OCI-LY3 (cell line): ENCODE measurements at regions not wholly inside any gene's neighbourhood (a gene's known extent, or its start where the extent isn't known, plus 50 kb on each side); places are given as distances from the start of the nearest gene placed in this dataset.

Experiments used
- H2AFZ ChIP-seq: fragments of 200-600, 300-600 bp; shearing (Covaris generic); 2 replicates; pipeline ENCODE4 v1.6.0; 2014; ENCODE audit warnings: antibody characterized with exemption, low read depth, low read length
- H3K27ac ChIP-seq: fragments of 200-600, 300-600 bp; sonication (generic); 2 replicates; pipeline ENCODE4 v1.5.1; 2014; ENCODE audit warnings: mild to moderate bottlenecking, low read length, moderate library complexity, mixed read lengths
- H3K27me3 ChIP-seq: fragments of 200-600, 300-600 bp; sonication (generic); 2 replicates; pipeline ENCODE4 v1.6.1; 2014; ENCODE audit warnings: low read depth, low read length, mixed read lengths
- H3K36me3 ChIP-seq: fragments of 200-600, 300-600 bp; sonication (generic); replicated peaks from 2 replicates; pipeline ENCODE3; 2014; ENCODE audit warnings: low read depth, low read length, mixed read lengths
- H3K4me1 ChIP-seq: fragments of 300-600, 200-600 bp; sonication (generic); 2 replicates; pipeline ENCODE4 v1.6.1; 2014; ENCODE audit warnings: low read length, mixed read lengths
- H3K4me2 ChIP-seq: fragments of 200-600, 300-600 bp; sonication (generic); 2 replicates; pipeline ENCODE4 v1.6.1; 2014; ENCODE audit warnings: low read length, mixed read lengths
- H3K4me3 ChIP-seq: fragments of 300-600, 200-600 bp; sonication (generic); 2 replicates; pipeline ENCODE4 v1.5.1; 2014; ENCODE audit warnings: antibody characterized with exemption, mild to moderate bottlenecking, low read length, moderate library complexity
- H3K79me2 ChIP-seq: fragments of 300-600, 200-600 bp; shearing (Covaris generic); 2 replicates; pipeline ENCODE4 v1.6.1; 2014; ENCODE audit warnings: mild to moderate bottlenecking, low read length, mixed read lengths
- H3K9ac ChIP-seq: fragments of 300-600, 200-600 bp; shearing (Covaris generic); 2 replicates; pipeline ENCODE4 v1.6.0; 2014; ENCODE audit warnings: mild to moderate bottlenecking, low read length, moderate library complexity
- H3K9me3 ChIP-seq: fragments of 200-600, 300-600 bp; shearing (Covaris generic); 2 replicates; pipeline ENCODE4 v1.6.1; 2014; ENCODE audit warnings: low read length, mixed read lengths; ENCODE audit not compliant: insufficient read depth
- H4K20me1 ChIP-seq: fragments of 200-600, 300-600 bp; sonication (generic); 2 replicates; pipeline ENCODE4 v1.6.1; 2016; ENCODE audit warnings: low read length, mixed read lengths; ENCODE audit not compliant: insufficient read depth
- EZH2phosphoT487 ChIP-seq: fragments of 200-600 bp; shearing (Covaris generic); IDR thresholded peaks from 2 replicates; pipeline ENCODE4 v1.6.1; 2018; ENCODE audit warnings: antibody characterized with exemption, mixed run types, low read depth
- TF ChIP-seq, protein P1 (sequence below): fragments of 200-600, 300-600 bp; sonication (generic); IDR thresholded peaks from 2 replicates; pipeline ENCODE4 v1.5.1; 2014; ENCODE audit warnings: antibody characterized with exemption, low read length, low read depth

DNA sequence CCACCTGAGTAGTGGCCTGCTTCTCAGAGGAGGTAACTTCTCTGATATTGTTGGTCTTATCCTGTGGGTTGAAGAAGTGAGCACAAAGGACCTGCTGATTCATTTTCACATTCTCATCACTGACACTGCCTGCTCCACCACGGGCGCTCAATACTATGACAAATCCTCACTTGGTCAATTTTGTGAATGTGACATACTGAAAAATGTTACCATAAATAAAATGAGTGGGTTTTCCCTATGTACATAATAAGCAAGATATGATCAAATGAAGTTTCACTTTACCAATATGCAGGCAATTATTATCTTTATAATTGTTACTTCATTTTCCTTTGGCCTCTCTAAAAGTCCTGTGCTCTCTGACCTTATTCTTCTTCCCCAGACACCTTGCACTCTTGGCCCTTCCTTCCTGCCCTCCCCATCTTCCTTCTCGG, 71.5 kb upstream of the RIPOR2 start:
- H3K4me3 ChIP-seq = 0 out of 2 replicates have a peak overlapping the region, but pooled peaks have one; percentile 19
- H3K36me3 ChIP-seq = peaks cover 54% of the 10 kb centered on the region
- H3K4me1 ChIP-seq = peaks cover 45% of the 10 kb centered on the region
- H3K9ac ChIP-seq = peak overlapping the region; percentile 35; the same call in 1 of the 2 replicates
- peaks cover 100% of the 10 kb centered on the region for H3K79me2 ChIP-seq
- peak overlapping the region; percentile 81 for H3K27ac ChIP-seq
- H2AFZ ChIP-seq = no peak overlapping the region
- H3K9me3 ChIP-seq = no peaks in the 10 kb centered on the region
- peaks cover 99% of the 10 kb centered on the region for H4K20me1 ChIP-seq
- TF ChIP-seq, protein P1, sequence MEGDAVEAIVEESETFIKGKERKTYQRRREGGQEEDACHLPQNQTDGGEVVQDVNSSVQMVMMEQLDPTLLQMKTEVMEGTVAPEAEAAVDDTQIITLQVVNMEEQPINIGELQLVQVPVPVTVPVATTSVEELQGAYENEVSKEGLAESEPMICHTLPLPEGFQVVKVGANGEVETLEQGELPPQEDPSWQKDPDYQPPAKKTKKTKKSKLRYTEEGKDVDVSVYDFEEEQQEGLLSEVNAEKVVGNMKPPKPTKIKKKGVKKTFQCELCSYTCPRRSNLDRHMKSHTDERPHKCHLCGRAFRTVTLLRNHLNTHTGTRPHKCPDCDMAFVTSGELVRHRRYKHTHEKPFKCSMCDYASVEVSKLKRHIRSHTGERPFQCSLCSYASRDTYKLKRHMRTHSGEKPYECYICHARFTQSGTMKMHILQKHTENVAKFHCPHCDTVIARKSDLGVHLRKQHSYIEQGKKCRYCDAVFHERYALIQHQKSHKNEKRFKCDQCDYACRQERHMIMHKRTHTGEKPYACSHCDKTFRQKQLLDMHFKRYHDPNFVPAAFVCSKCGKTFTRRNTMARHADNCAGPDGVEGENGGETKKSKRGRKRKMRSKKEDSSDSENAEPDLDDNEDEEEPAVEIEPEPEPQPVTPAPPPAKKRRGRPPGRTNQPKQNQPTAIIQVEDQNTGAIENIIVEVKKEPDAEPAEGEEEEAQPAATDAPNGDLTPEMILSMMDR = no peak
- no peak for TF ChIP-seq EZH2phosphoT487
- H3K4me2 ChIP-seq = peak overlapping the region; percentile 48
- H3K27me3 ChIP-seq = no peaks in the 10 kb centered on the region

DNA sequence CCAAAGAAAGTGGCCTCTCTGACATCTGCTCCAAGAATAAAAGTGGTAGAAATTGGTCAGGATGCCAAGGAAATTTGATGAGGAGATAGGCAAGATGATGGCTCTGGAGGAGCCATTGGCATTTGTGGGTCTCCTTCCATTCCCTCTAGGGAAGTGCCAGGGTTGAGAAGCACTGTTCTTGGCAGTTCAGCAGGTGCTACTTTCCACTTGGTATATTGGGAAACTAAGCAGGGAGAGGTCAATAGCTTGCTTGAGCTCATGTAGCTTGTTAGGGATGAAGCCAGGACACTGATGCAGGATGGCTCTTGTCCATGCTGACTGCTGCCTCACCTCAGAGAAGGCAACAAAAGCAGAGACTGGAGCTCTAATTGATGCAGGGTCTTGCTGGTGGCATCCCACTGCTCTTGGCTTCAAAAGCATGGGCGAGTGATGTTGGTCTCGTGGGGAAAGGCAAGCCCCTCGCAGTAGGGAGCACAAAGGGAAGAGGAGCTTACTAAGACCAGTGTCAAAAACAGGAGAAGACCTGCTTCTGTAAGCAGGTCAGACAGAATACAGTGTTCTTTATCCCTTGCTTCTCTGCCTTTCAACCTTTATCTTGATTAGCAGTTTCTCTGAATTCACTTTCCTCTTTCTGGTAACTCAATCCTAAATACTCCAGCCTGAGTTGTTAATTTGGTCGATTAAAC, 73.1 kb upstream of the RIPOR2 start:
- no peak overlapping the region for H2AFZ ChIP-seq
- H3K79me2 ChIP-seq = peaks cover 100% of the 10 kb centered on the region
- TF ChIP-seq EZH2phosphoT487 = no peak
- TF ChIP-seq, protein P1 = no peak
- H3K4me3 ChIP-seq = no peak overlapping the region
- no peaks in the 10 kb centered on the region for H3K9me3 ChIP-seq
- no peak overlapping the region for H3K27ac ChIP-seq
- peak overlapping the region; percentile 28 for H3K4me2 ChIP-seq
- peaks cover 59% of the 10 kb centered on the region for H3K4me1 ChIP-seq
- peaks cover 99% of the 10 kb centered on the region for H4K20me1 ChIP-seq
- H3K9ac ChIP-seq = no peak overlapping the region
- no peaks in the 10 kb centered on the region for H3K27me3 ChIP-seq
- peaks cover 52% of the 10 kb centered on the region for H3K36me3 ChIP-seq

DNA sequence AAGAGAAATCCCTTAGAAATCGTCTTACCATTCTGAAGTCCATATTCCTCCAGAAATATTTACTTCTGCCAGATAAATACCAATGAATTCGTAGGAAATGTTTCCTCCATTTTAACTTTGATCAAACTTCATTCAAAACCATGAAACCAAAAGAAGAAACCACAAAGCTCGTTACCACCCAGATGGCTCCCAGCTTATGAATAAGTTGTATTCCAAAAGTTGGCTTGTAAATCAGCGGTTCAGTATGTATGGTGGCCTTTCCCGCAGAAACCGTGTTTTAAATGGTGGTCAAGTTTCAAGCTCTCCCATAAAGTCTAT, 73.6 kb upstream of the RIPOR2 start:
- H3K9ac ChIP-seq = no peak overlapping the region
- no peak overlapping the region for H2AFZ ChIP-seq
- H3K4me2 ChIP-seq = no peak overlapping the region
- no peak overlapping the region for H3K4me3 ChIP-seq
- no peaks in the 10 kb centered on the region for H3K9me3 ChIP-seq
- peaks cover 99% of the 10 kb centered on the region for H4K20me1 ChIP-seq
- peaks cover 100% of the 10 kb centered on the region for H3K79me2 ChIP-seq
- peaks cover 64% of the 10 kb centered on the region for H3K4me1 ChIP-seq
- no peak for TF ChIP-seq EZH2phosphoT487
- TF ChIP-seq, protein P1 = no peak
- H3K27me3 ChIP-seq = no peaks in the 10 kb centered on the region
- H3K27ac ChIP-seq = no peak overlapping the region
- H3K36me3 ChIP-seq = peaks cover 50% of the 10 kb centered on the region

GRCh38 chr6:25010176-25010575, 74.4 kb upstream of the RIPOR2 start:
- Histone ChIP-seq H3K9me3 (no peaks in the 10 kb centered on the region), H3K4me2 (no peak overlapping the region), H3K27ac (no peak overlapping the region), H3K4me3 (no peak overlapping the region), H3K79me2 (peaks cover 100% of the 10 kb centered on the region), H3K36me3 (peaks cover 50% of the 10 kb centered on the region), H3K4me1 (peaks cover 72% of the 10 kb centered on the region), H4K20me1 (peaks cover 99% of the 10 kb centered on the region), H3K27me3 (no peaks in the 10 kb centered on the region), H3K9ac (no peak overlapping the region), H2AFZ (no peak overlapping the region)
- no peak for TF ChIP-seq EZH2phosphoT487
- TF ChIP-seq, protein P1 = no peak
